H9 (cell line): ENCODE measurements at regions not wholly inside any gene's neighbourhood (a gene's known extent, or its start where the extent isn't known, plus 50 kb on each side); places are given as distances from the start of the nearest gene placed in this dataset.

Experiments used
- DNase-seq: peaks from one replicate; pipeline ENCODE4 v3.0.0-alpha.2; 2017
- H2AFZ ChIP-seq: one replicate; pipeline ENCODE4 v1.6.1; 2013; ENCODE audit warnings: mild to moderate bottlenecking, low read length, control low read depth, moderate library complexity
- H2AK5ac ChIP-seq: 2 replicates; pipeline ENCODE4 v1.6.1; 2013; ENCODE audit warnings: low read length, control low read depth, mixed read lengths; ENCODE audit not compliant: insufficient read length
- H2BK120ac ChIP-seq: one replicate; pipeline ENCODE4 v1.6.1; 2013; ENCODE audit warnings: low read depth, mild to moderate bottlenecking, low read length, control low read depth, inconsistent platforms; ENCODE audit not compliant: poor library complexity, severe bottlenecking
- H2BK12ac ChIP-seq: 2 replicates; pipeline ENCODE4 v1.6.1; 2013; ENCODE audit warnings: low read length, control low read depth, mixed read lengths, low read depth; ENCODE audit not compliant: insufficient read length
- H2BK15ac ChIP-seq: 2 replicates; pipeline ENCODE4 v1.6.1; 2013; ENCODE audit warnings: low read depth, low read length, control low read depth
- H2BK20ac ChIP-seq: one replicate; pipeline ENCODE4 v1.6.1; 2013; ENCODE audit warnings: low read depth, mild to moderate bottlenecking, low read length, control low read depth, inconsistent platforms; ENCODE audit not compliant: poor library complexity, severe bottlenecking
- H2BK5ac ChIP-seq: 2 replicates; pipeline ENCODE4 v1.6.1; 2013; ENCODE audit warnings: low read length, control low read depth, mixed read lengths; ENCODE audit not compliant: insufficient read length
- H3K14ac ChIP-seq: 2 replicates; pipeline ENCODE4 v1.6.1; 2013; ENCODE audit warnings: low read length, control low read depth; ENCODE audit not compliant: insufficient read depth
- H3K18ac ChIP-seq: 2 replicates; pipeline ENCODE4 v1.6.1; 2013; ENCODE audit warnings: low read depth, mild to moderate bottlenecking, mixed read lengths, low read length, control low read depth; ENCODE audit not compliant: insufficient read length
- H3K23ac ChIP-seq: 2 replicates; pipeline ENCODE4 v1.6.1; 2013; ENCODE audit warnings: low read length, control low read depth, mixed read lengths, low read depth; ENCODE audit not compliant: insufficient read length
- H3K23me2 ChIP-seq: 2 replicates; pipeline ENCODE4 v1.6.1; 2013; ENCODE audit warnings: low read depth, mild to moderate bottlenecking, mixed read lengths, low read length, control low read depth; ENCODE audit not compliant: insufficient read length, poor library complexity, severe bottlenecking
- H3K27ac ChIP-seq: 2 replicates; pipeline ENCODE4 v1.5.1; 2013; ENCODE audit warnings: low read length, control low read depth, mixed read lengths, low read depth; ENCODE audit not compliant: insufficient read length
- H3K27me3 ChIP-seq: 2 replicates; pipeline ENCODE4 v1.6.1; 2013; ENCODE audit warnings: low read length, control low read depth, inconsistent platforms; ENCODE audit not compliant: insufficient read depth
- H3K4ac ChIP-seq: 2 replicates; pipeline ENCODE4 v1.6.1; 2013; ENCODE audit warnings: low read depth, mild to moderate bottlenecking, control low read depth, inconsistent platforms, low read length, moderate library complexity
- H3K4me1 ChIP-seq: 2 replicates; pipeline ENCODE4 v1.6.1; 2013; ENCODE audit warnings: low read length, control low read depth, inconsistent platforms; ENCODE audit not compliant: insufficient read depth
- H3K4me2 ChIP-seq: 2 replicates; pipeline ENCODE4 v1.6.1; 2013; ENCODE audit warnings: low read length, control low read depth, mixed read lengths; ENCODE audit not compliant: insufficient read length, insufficient read depth
- H3K56ac ChIP-seq: 2 replicates; pipeline ENCODE4 v1.6.1; 2013; ENCODE audit warnings: low read depth, mild to moderate bottlenecking, mixed read lengths, low read length, control low read depth; ENCODE audit not compliant: insufficient read length
- H3K79me1 ChIP-seq: 2 replicates; pipeline ENCODE4 v1.6.1; 2013; ENCODE audit warnings: low read depth, mild to moderate bottlenecking, moderate library complexity, low read length, control low read depth, inconsistent platforms; ENCODE audit not compliant: insufficient read depth, poor library complexity, severe bottlenecking
- H3K79me2 ChIP-seq: 2 replicates; pipeline ENCODE4 v1.6.1; 2013; ENCODE audit warnings: low read length, control low read depth, inconsistent platforms; ENCODE audit not compliant: insufficient read depth
- H3K9ac ChIP-seq: 2 replicates; pipeline ENCODE4 v1.6.1; 2013; ENCODE audit warnings: low read length, control low read depth, mixed read lengths; ENCODE audit not compliant: insufficient read length; ENCODE audit errors: extremely low read depth
- H3K9me3 ChIP-seq: one replicate; pipeline ENCODE4 v1.6.1; 2013; ENCODE audit warnings: low read depth, low read length, inconsistent platforms; ENCODE audit not compliant: control insufficient read depth
- H3T11ph ChIP-seq: one replicate; pipeline ENCODE4 v1.6.1; 2013; ENCODE audit warnings: mild to moderate bottlenecking, low read length, control low read depth, inconsistent platforms
- H4K20me1 ChIP-seq: one replicate; pipeline ENCODE4 v1.6.1; 2013; ENCODE audit not compliant: control insufficient read depth, insufficient read length, insufficient read depth
- H4K5ac ChIP-seq: 2 replicates; pipeline ENCODE4 v1.6.1; 2013; ENCODE audit warnings: low read depth, mild to moderate bottlenecking, mixed read lengths, low read length, control low read depth; ENCODE audit not compliant: insufficient read length
- H4K8ac ChIP-seq: replicated peaks from 2 replicates; pipeline ENCODE4 v1.6.1; 2013; ENCODE audit warnings: low read length, control low read depth, mixed read lengths, low read depth; ENCODE audit not compliant: insufficient read length
- H4K91ac ChIP-seq: 2 replicates; pipeline ENCODE4 v1.6.1; 2013; ENCODE audit warnings: low read depth, mild to moderate bottlenecking, moderate library complexity, mixed read lengths, low read length, control low read depth; ENCODE audit not compliant: insufficient read length
- H3K27ac Mint-ChIP-seq, 3 experiments: 2 replicates in 2 of 3; 3 replicates in 1 of 3; pipeline ENCODE4 v1.8.0; 2020 to 2021; ENCODE audit warnings: mixed read lengths in 3 of 3, mild to moderate bottlenecking in 1 of 3, moderate library complexity in 1 of 3
- H3K27me3 Mint-ChIP-seq: 2 replicates; pipeline ENCODE4 v1.8.0; 2021; ENCODE audit warnings: low read depth, mild to moderate bottlenecking, moderate library complexity, mixed read lengths
- H3K36me3 Mint-ChIP-seq, 3 experiments: 2 replicates in 2 of 3; 3 replicates in 1 of 3; pipeline ENCODE4 v1.8.0; 2020 to 2021; ENCODE audit warnings: low read depth in 3 of 3, mixed read lengths in 3 of 3; ENCODE audit not compliant: insufficient read depth in 1 of 3
- H3K4me1 Mint-ChIP-seq, 2 experiments: 2 replicates each; pipeline ENCODE4 v1.8.0; 2020; ENCODE audit warnings: mixed read lengths in 2 of 2
- H3K4me3 Mint-ChIP-seq, 2 experiments: 2 replicates in 1 of 2; 3 replicates in 1 of 2; pipeline ENCODE4 v1.8.0; 2020 to 2021; ENCODE audit warnings: mild to moderate bottlenecking in 2 of 2, mixed read lengths in 2 of 2, moderate library complexity in 1 of 2
- H3K9me3 Mint-ChIP-seq, 2 experiments: 2 replicates in 1 of 2; 3 replicates in 1 of 2; pipeline ENCODE4 v1.8.0; 2020; ENCODE audit warnings: mild to moderate bottlenecking in 2 of 2, mixed read lengths in 2 of 2, moderate library complexity in 1 of 2
- CTCF ChIP-seq: fragments of 200-600 bp; sonication (generic); conservative IDR thresholded peaks from 3 replicates; pipeline ENCODE4 v1.8.0; 2021; ENCODE audit warnings: antibody characterized with exemption, mild to moderate bottlenecking
- WGBS: extraction: QIAGEN DNeasy Blood & Tissue Kit; methylation state at CpG from one replicate; pipeline ENCODE4 v1.1.7; 2013; ENCODE audit warnings: missing lambda C conversion rate, low lambda C conversion rate, mixed read lengths; ENCODE audit not compliant: insufficient read length; ENCODE audit errors: extremely low coverage; 5-methylcytosine and 5-hydroxymethylcytosine counted together

GRCh38 chr11:19512618-19513017, 200.0 kb upstream of the NAV2 start:
- Histone ChIP-seq H4K8ac (no peak overlapping the region), H3K23me2 (no peaks in the 10 kb centered on the region), H3K27me3 (no peaks in the 10 kb centered on the region), H2BK12ac (no peak overlapping the region), H3K56ac (no peak overlapping the region), H3K23ac (no peak overlapping the region), H4K91ac (no peak overlapping the region), H3K4me1 (no peaks in the 10 kb centered on the region), H2BK20ac (no peak overlapping the region), H2AK5ac (no peak overlapping the region), H4K5ac (no peak overlapping the region), H2BK5ac (no peak overlapping the region), H2AFZ (no peak overlapping the region), H2BK15ac (no peak overlapping the region), H3K79me2 (no peaks in the 10 kb centered on the region), H2BK120ac (no peak overlapping the region), H3K4me2 (no peak overlapping the region), H3K79me1 (no peaks in the 10 kb centered on the region), H3K18ac (no peak overlapping the region), H3K9me3 (no peaks in the 10 kb centered on the region), H3K14ac (no peak overlapping the region), H3K4ac (no peak overlapping the region), H4K20me1 (no peaks in the 10 kb centered on the region), H3T11ph (no peak overlapping the region), H3K9ac (no peak overlapping the region), H3K27ac (no peak overlapping the region)
- Mint-ChIP-seq H3K36me3 (no peaks in the 10 kb centered on the region), H3K27me3 (peaks cover 30% of the 10 kb centered on the region), H3K9me3 (no peaks in the 10 kb centered on the region), H3K27ac (no peak overlapping the region), H3K4me1 (peaks cover 0 to 9% of the 10 kb centered on the region in 2 experiments; a peak in 1 of 4 replicates), H3K4me3 (no peak overlapping the region)
- DNase-seq, result no peak
- TF ChIP-seq CTCF, result no peak
- no CpG with 5 or more reads among the region's 4 CpGs for WGBS
